ENCODE measurements at regions not wholly inside any gene's neighbourhood (a gene's known extent, or its start where the extent isn't known, plus 50 kb on each side); places are given as distances from the start of the nearest gene placed in this dataset.

DNA sequence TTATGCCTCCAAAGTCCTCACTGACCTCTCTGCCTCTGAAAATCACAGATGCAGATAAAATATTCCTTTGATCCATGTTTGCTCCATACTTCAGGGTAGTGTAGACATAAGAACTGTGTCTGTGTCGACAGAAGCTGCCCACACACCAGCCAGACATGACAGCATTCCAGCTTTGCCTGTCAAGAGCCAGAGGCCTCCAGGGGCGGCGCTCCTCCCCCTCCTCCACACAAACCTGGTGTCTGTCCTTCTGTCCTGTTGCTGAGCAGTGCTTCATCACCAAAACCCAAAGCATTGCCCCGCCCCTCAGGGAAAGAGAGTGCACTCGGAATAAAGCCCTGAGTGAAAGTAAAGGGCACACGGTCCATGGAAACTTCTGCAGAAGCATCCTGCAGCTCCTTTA lies 379.4 kb downstream of the FBXW7 start:
- Histone ChIP-seq H3K4me1 (no peaks in the 10 kb centered on the region), H3K9me3 (no peaks in the 10 kb centered on the region), H3K36me3 (no peaks in the 10 kb centered on the region), H3K27ac (no peak overlapping the region), H3K27me3 (no peaks in the 10 kb centered on the region), H3K4me3 (no peak overlapping the region)
- DNase-seq = no peak
- TF ChIP-seq, protein P1, sequence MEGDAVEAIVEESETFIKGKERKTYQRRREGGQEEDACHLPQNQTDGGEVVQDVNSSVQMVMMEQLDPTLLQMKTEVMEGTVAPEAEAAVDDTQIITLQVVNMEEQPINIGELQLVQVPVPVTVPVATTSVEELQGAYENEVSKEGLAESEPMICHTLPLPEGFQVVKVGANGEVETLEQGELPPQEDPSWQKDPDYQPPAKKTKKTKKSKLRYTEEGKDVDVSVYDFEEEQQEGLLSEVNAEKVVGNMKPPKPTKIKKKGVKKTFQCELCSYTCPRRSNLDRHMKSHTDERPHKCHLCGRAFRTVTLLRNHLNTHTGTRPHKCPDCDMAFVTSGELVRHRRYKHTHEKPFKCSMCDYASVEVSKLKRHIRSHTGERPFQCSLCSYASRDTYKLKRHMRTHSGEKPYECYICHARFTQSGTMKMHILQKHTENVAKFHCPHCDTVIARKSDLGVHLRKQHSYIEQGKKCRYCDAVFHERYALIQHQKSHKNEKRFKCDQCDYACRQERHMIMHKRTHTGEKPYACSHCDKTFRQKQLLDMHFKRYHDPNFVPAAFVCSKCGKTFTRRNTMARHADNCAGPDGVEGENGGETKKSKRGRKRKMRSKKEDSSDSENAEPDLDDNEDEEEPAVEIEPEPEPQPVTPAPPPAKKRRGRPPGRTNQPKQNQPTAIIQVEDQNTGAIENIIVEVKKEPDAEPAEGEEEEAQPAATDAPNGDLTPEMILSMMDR (IDR thresholded peaks at IDR 0.05) = no peak
- TF ChIP-seq POLR2A (IDR thresholded peaks at IDR 0.05) = no peak
- intact Hi-C loops (cut with DNase I; ENCODE audit: low total_unique reads) = no loop called here

DNA sequence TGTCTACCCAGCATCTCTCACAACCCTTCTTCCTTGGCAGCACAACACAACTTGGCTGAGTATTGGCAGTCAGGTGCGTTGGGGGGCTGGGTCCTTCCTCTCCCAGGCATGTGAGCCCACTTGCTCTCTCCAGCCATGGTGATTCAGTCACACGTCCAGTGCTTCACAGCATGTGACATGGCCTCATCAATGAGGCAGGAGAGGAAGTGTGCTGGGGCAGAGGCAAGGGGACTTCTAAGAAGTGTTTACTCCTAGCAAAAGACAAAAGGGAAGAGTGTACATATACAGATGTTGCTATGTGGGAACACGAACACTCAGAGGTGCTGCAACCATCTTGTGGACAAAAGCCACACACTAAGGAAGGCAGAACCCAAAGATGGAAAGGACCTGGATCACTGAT lies 380.8 kb downstream of the FBXW7 start:
- intact Hi-C loops (cut with DNase I; ENCODE audit: low total_unique reads) = no loop called here
- Histone ChIP-seq H3K4me3 (no peak overlapping the region), H3K9me3 (no peaks in the 10 kb centered on the region), H3K27me3 (no peaks in the 10 kb centered on the region), H3K36me3 (no peaks in the 10 kb centered on the region), H3K27ac (no peak overlapping the region), H3K4me1 (no peaks in the 10 kb centered on the region)
- TF ChIP-seq POLR2A (IDR thresholded peaks at IDR 0.05) = no peak
- no peak for DNase-seq

DNA sequence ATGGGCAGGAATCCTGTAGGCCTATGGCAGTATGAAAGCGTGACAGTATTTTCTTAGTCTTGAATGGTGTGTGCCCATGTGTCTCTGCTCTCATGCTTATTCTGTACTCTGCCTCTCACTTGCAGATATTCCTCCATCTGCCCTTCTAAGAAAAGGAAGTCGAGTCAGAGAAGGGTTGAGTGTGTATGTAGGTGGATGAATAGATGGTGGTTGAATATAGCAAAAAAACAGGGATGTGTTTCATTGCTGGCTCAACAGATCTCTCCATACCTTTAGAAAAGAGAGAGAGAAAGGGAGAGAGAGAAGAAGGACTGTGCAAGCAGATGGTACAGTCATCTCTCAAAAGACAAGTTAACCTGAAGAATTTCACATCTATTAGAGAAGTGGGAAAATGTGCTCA lies 381.5 kb downstream of the FBXW7 start:
- Histone ChIP-seq H3K36me3 (no peaks in the 10 kb centered on the region), H3K9me3 (no peaks in the 10 kb centered on the region), H3K27ac (no peak overlapping the region), H3K27me3 (no peaks in the 10 kb centered on the region), H3K4me1 (no peaks in the 10 kb centered on the region), H3K4me3 (no peak overlapping the region)
- DNase-seq = no peak
- intact Hi-C loops (cut with DNase I; ENCODE audit: low total_unique reads) = no loop called here
- TF ChIP-seq, protein P1 (IDR thresholded peaks at IDR 0.05) = no peak
- TF ChIP-seq POLR2A (IDR thresholded peaks at IDR 0.05) = no peak

DNA sequence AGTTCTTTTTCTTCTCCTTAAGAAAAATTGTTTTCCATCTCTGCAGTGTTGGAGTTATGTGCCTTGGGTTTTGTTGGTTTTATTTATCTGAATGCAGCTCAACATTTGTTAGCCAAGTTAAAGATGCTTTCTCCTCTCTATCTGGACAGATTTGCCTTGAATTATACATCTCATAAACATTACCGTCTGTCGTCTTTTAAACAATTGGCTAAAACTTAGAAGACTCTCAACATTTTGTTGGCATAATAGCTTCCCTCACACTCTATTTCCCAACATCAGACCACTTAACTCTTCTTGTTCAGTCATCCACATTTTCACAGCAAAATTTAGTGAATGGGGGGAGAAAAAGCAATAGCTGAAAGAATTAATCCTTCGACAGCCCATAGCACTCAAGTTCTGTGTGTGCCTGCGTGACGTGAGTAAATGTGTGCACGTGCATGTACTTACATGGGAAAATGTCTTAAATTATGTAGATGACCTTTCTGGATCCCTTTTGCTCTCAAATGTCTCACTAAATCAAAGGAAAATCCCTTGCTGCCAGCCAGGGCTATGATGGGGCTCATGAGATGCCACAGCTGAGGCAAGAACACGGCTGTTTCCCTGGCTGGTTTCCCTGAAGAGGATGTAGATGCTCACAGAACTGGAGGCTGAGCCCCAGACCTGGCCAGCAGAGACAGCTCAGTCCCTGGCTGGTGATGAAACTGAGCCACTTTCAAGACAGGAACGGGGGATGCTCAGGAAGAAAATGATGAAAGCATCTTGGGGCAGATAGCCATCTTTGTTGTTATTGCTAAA lies 382.2 kb downstream of the FBXW7 start:
- Histone ChIP-seq H3K4me1 (no peaks in the 10 kb centered on the region), H3K9me3 (no peaks in the 10 kb centered on the region), H3K4me3 (no peak overlapping the region), H3K27me3 (no peaks in the 10 kb centered on the region), H3K36me3 (no peaks in the 10 kb centered on the region), H3K27ac (no peak overlapping the region)
- TF ChIP-seq, protein P1 (IDR thresholded peaks at IDR 0.05) = no peak
- DNase-seq = no peak
- intact Hi-C loops (cut with DNase I; ENCODE audit: low total_unique reads) = no loop called here

DNA sequence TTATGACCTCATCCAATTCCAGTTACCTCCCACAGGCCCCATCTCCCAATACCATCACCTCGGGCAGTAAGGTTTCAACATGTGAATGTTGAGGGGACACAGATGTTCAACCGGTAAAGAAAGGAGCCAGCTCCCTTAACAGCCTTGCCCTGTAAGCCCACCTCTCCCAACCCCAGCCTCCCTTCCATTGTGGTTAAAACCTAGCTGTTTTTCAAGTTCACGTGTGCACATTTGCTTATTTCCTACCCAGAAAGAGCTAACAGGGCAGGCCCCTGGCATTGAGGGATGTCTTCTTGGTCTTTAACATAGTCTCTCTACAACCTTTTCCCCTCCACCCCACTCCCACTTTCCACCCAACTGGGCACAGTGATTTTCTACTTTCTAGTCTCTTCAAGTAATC lies 385.7 kb downstream of the FBXW7 start:
- no peaks in the 10 kb centered on the region for H3K27me3 ChIP-seq
- H3K36me3 ChIP-seq = no peaks in the 10 kb centered on the region

More for the DNA sequence above, 385.7 kb downstream of the FBXW7 start:
- no peaks in the 10 kb centered on the region for H3K4me1 ChIP-seq
- TF ChIP-seq, protein P1 (IDR thresholded peaks at IDR 0.05) = no peak
- no peak for TF ChIP-seq POLR2A (IDR thresholded peaks at IDR 0.05)
- DNase-seq = no peak
- no peak overlapping the region for H3K4me3 ChIP-seq
- no peak overlapping the region for H3K27ac ChIP-seq
- H3K9me3 ChIP-seq = no peaks in the 10 kb centered on the region
- intact Hi-C loops (cut with DNase I; ENCODE audit: low total_unique reads) = no loop called here
